Astrocyte (in vitro differentiated cells and primary cell): ENCODE measurements at regions not wholly inside any gene's neighbourhood (a gene's known extent, or its start where the extent isn't known, plus 50 kb on each side); places are given as distances from the start of the nearest gene placed in this dataset.

Experiments
- DNase-seq: peaks from one replicate; pipeline ENCODE4 v3.0.0-alpha.2; 2010; ENCODE audit warnings: low read depth
- FAIRE-seq: peaks from 2 replicates; lab custom pipeline; 2011; peaks lifted over from hg19 to GRCh38; lab: Jason Lieb, UNC
- H2AFZ ChIP-seq: 2 replicates; pipeline ENCODE4 v1.6.0; 2012; ENCODE audit warnings: low read depth, low read length, inconsistent platforms
- H3K27ac ChIP-seq: 2 replicates; pipeline ENCODE4 v1.5.1; 2011; ENCODE audit warnings: low read depth, low read length, inconsistent platforms
- H3K27me3 ChIP-seq: 2 replicates; pipeline ENCODE4 v1.6.0; 2011; ENCODE audit warnings: low read length, inconsistent platforms; ENCODE audit not compliant: insufficient read depth
- H3K36me3 ChIP-seq: 2 replicates; pipeline ENCODE4 v1.5.1; 2011; ENCODE audit warnings: low read length, inconsistent platforms; ENCODE audit not compliant: insufficient read depth
- H3K4me1 ChIP-seq: 2 replicates; pipeline ENCODE4 v1.5.1; 2011; ENCODE audit warnings: low read length, inconsistent platforms; ENCODE audit not compliant: insufficient read depth
- H3K4me2 ChIP-seq: 2 replicates; pipeline ENCODE4 v1.6.0; 2012; ENCODE audit warnings: low read length, inconsistent platforms
- H3K4me3 ChIP-seq: 2 replicates; pipeline ENCODE4 v1.5.1; 2011; ENCODE audit warnings: low read depth, mild to moderate bottlenecking, low read length, inconsistent platforms; ENCODE audit not compliant: insufficient read depth
- H3K79me2 ChIP-seq: 2 replicates; pipeline ENCODE4 v1.6.0; 2012; ENCODE audit warnings: mild to moderate bottlenecking, low read length, inconsistent platforms; ENCODE audit not compliant: insufficient read depth
- H3K9ac ChIP-seq: 2 replicates; pipeline ENCODE4 v1.6.0; 2012; ENCODE audit warnings: mild to moderate bottlenecking, low read length, inconsistent platforms
- H3K9me3 ChIP-seq: 2 replicates; pipeline ENCODE4 v1.5.1; 2012; ENCODE audit warnings: low read depth, mild to moderate bottlenecking, low read length, inconsistent platforms; ENCODE audit not compliant: insufficient read depth
- H4K20me1 ChIP-seq: 2 replicates; pipeline ENCODE4 v1.6.0; 2012; ENCODE audit warnings: low read length, inconsistent platforms; ENCODE audit not compliant: insufficient read depth
- H3K27ac Mint-ChIP-seq: one replicate; pipeline ENCODE4 v1.8.0; 2021; ENCODE audit warnings: mild to moderate bottlenecking, mixed read lengths; ENCODE audit not compliant: unreplicated experiment
- H3K27me3 Mint-ChIP-seq: one replicate; pipeline ENCODE4 v1.8.0; 2021; ENCODE audit warnings: low read depth, mixed read lengths; ENCODE audit not compliant: unreplicated experiment
- H3K36me3 Mint-ChIP-seq: one replicate; pipeline ENCODE4 v1.8.0; 2021; ENCODE audit warnings: low read depth, mixed read lengths; ENCODE audit not compliant: unreplicated experiment
- H3K4me1 Mint-ChIP-seq: one replicate; pipeline ENCODE4 v1.8.0; 2021; ENCODE audit warnings: low read depth, mixed read lengths; ENCODE audit not compliant: unreplicated experiment
- H3K4me3 Mint-ChIP-seq: one replicate; pipeline ENCODE4 v1.8.0; 2021; ENCODE audit warnings: mild to moderate bottlenecking, moderate library complexity, mixed read lengths; ENCODE audit not compliant: unreplicated experiment
- H3K9me3 Mint-ChIP-seq: one replicate; pipeline ENCODE4 v1.8.0; 2021; ENCODE audit warnings: mild to moderate bottlenecking, mixed read lengths; ENCODE audit not compliant: unreplicated experiment
- CTCF ChIP-seq: IDR thresholded peaks from 2 replicates; pipeline ENCODE4 v1.5.1; 2011; ENCODE audit warnings: low read depth, mild to moderate bottlenecking, inconsistent platforms, low read length, moderate library complexity; ENCODE audit not compliant: insufficient read depth
- EZH2 ChIP-seq: IDR thresholded peaks from 2 replicates; pipeline ENCODE4 v1.6.1; 2012; ENCODE audit warnings: mild to moderate bottlenecking, low read length, inconsistent platforms; ENCODE audit not compliant: insufficient read depth

- H3K4me1 ChIP-seq = peaks cover 14% of the 10 kb centered on the region
- H3K36me3 ChIP-seq = no peaks in the 10 kb centered on the region
- no peaks in the 10 kb centered on the region for H3K9me3 Mint-ChIP-seq
- no peak overlapping the region for H3K9ac ChIP-seq
- no peak overlapping the region for H3K27ac ChIP-seq
- TF ChIP-seq EZH2 = no peak
- no peak for TF ChIP-seq CTCF
- DNase-seq (peak; percentile 89), FAIRE-seq (no peak)
- H3K9me3 ChIP-seq = no peaks in the 10 kb centered on the region
- H3K27ac Mint-ChIP-seq = no peak overlapping the region
- no peaks in the 10 kb centered on the region for H3K27me3 ChIP-seq
- H3K4me2 ChIP-seq = no peak overlapping the region
- no peaks in the 10 kb centered on the region for H3K36me3 Mint-ChIP-seq
- H3K4me3 Mint-ChIP-seq = no peak overlapping the region
- H3K4me3 ChIP-seq = no peak overlapping the region
- no peaks in the 10 kb centered on the region for H3K79me2 ChIP-seq
- no peaks in the 10 kb centered on the region for H4K20me1 ChIP-seq
- H3K4me1 Mint-ChIP-seq = peaks cover 7% of the 10 kb centered on the region
- no peak overlapping the region for H2AFZ ChIP-seq
- H3K27me3 Mint-ChIP-seq = peaks cover 10% of the 10 kb centered on the region
These were observed 497.0 kb upstream of the USP24 start for GRCh38 chr1:55712148-55712547.

GRCh38 chr1:55708781-55709180 is 493.6 kb upstream of the USP24 start:
- Histone ChIP-seq H3K4me3 (no peak overlapping the region), H3K4me1 (no peaks in the 10 kb centered on the region), H3K9ac (no peak overlapping the region), H3K36me3 (no peaks in the 10 kb centered on the region), H3K9me3 (no peaks in the 10 kb centered on the region), H3K79me2 (no peaks in the 10 kb centered on the region), H3K27ac (no peak overlapping the region), H3K4me2 (no peak overlapping the region), H3K27me3 (no peaks in the 10 kb centered on the region), H4K20me1 (no peaks in the 10 kb centered on the region), H2AFZ (no peak overlapping the region)
- peaks cover 23% of the 10 kb centered on the region for H3K27me3 Mint-ChIP-seq
- TF ChIP-seq CTCF (no peak), EZH2 (no peak)
- H3K4me1 Mint-ChIP-seq = no peaks in the 10 kb centered on the region
- no peak overlapping the region for H3K27ac Mint-ChIP-seq
- no peak overlapping the region for H3K4me3 Mint-ChIP-seq
- peaks cover 2% of the 10 kb centered on the region for H3K9me3 Mint-ChIP-seq
- no peak for DNase-seq
- FAIRE-seq = no peak
- H3K36me3 Mint-ChIP-seq = no peaks in the 10 kb centered on the region

- no peaks in the 10 kb centered on the region for H3K27me3 ChIP-seq
- Mint-ChIP-seq H3K9me3 (peaks cover 2% of the 10 kb centered on the region), H3K27me3 (peaks cover 17% of the 10 kb centered on the region), H3K4me3 (no peak overlapping the region), H3K27ac (no peak overlapping the region), H3K36me3 (no peaks in the 10 kb centered on the region), H3K4me1 (no peaks in the 10 kb centered on the region)
- no peak overlapping the region for H3K9ac ChIP-seq
- no peak overlapping the region for H3K4me2 ChIP-seq
- H2AFZ ChIP-seq = peak overlapping the region; percentile 2
- FAIRE-seq = peak; percentile 26
- no peak overlapping the region for H3K27ac ChIP-seq
- DNase-seq = no peak
- no peaks in the 10 kb centered on the region for H3K9me3 ChIP-seq
- TF ChIP-seq CTCF = no peak
- H3K36me3 ChIP-seq = no peaks in the 10 kb centered on the region
- H3K79me2 ChIP-seq = no peaks in the 10 kb centered on the region
- no peaks in the 10 kb centered on the region for H3K4me1 ChIP-seq
- H4K20me1 ChIP-seq = no peaks in the 10 kb centered on the region
- H3K4me3 ChIP-seq = no peak overlapping the region
These were observed 492.7 kb upstream of the USP24 start for GRCh38 chr1:55707846-55708245.
